SK-N-SH (cell line): ENCODE measurements at regions not wholly inside any gene's neighbourhood (a gene's known extent, or its start where the extent isn't known, plus 50 kb on each side); places are given as distances from the start of the nearest gene placed in this dataset.

Experiments
- CTCF ChIA-PET: fragments of 300-600, 350-600 bp; formaldehyde crosslinking; extraction: SDS; loops from one replicate; lab custom pipeline; 2021; lab: Yijun Ruan, JAX
- POLR2A ChIA-PET: fragments of 350-600 bp; sonication (Branson Sonifier 250); formaldehyde crosslinking; extraction: SDS; loops from one replicate; lab custom pipeline; 2020; ENCODE audit warnings: antibody characterized with exemption, inconsistent platforms; lab: Yijun Ruan, JAX
- DNase-seq: peaks from one replicate; pipeline ENCODE4 v3.0.0; 2012
- H2AFZ ChIP-seq: fragments of 200-600 bp; sonication (generic); 2 replicates; pipeline ENCODE4 v1.8.1; 2016; ENCODE audit warnings: antibody characterized with exemption, mild to moderate bottlenecking, low read depth
- H3F3A ChIP-seq: fragments of 200-600 bp; sonication (generic); replicated peaks from 2 replicates; pipeline ENCODE3; 2016; ENCODE audit warnings: antibody characterized with exemption, mild to moderate bottlenecking; ENCODE audit not compliant: insufficient read depth
- H3K27ac ChIP-seq, 2 experiments: fragments of 200-500 bp in 1 of 2; fragments of 200-600 bp in 1 of 2; sonication (Bioruptor generic) in 1 of 2; sonication (generic), shearing (Covaris generic) in 1 of 2; 2 replicates each; pipeline versions ENCODE4 v1.5.1 to v1.6.1; 2014 to 2016; ENCODE audit warnings: low read depth in 2 of 2, inconsistent platforms in 1 of 2, low read length in 1 of 2, mild to moderate bottlenecking in 1 of 2, mixed read lengths in 1 of 2
- H3K27me3 ChIP-seq: fragments of 200-600 bp; sonication (generic), shearing (Covaris generic); 2 replicates; pipeline ENCODE4 v1.6.1; 2016; ENCODE audit warnings: mixed run types; ENCODE audit not compliant: insufficient read depth
- H3K36me3 ChIP-seq, 2 experiments: fragments of 200-500 bp in 1 of 2; fragments of 200-600 bp in 1 of 2; sonication (Bioruptor generic) in 1 of 2; sonication (generic) in 1 of 2; replicated peaks in 1 of 2; 2 replicates each; pipeline versions ENCODE3 to v1.5.1; 2014 to 2016; ENCODE audit warnings: low read length in 1 of 2, mild to moderate bottlenecking in 1 of 2; ENCODE audit not compliant: insufficient read depth in 2 of 2, control insufficient read depth in 1 of 2
- H3K4me1 ChIP-seq, 2 experiments: fragments of 200-500 bp in 1 of 2; fragments of 200-600 bp in 1 of 2; sonication (Bioruptor generic) in 1 of 2; sonication (generic), shearing (Covaris generic) in 1 of 2; 2 replicates each; pipeline versions ENCODE4 v1.5.1 to v1.6.1; 2014 to 2016; ENCODE audit warnings: low read depth in 1 of 2, low read length in 1 of 2, mixed run types in 1 of 2; ENCODE audit not compliant: insufficient read depth in 2 of 2, control insufficient read depth in 1 of 2
- H3K4me2 ChIP-seq: fragments of 200-600 bp; sonication (generic), shearing (Covaris generic); 2 replicates; pipeline ENCODE4 v1.6.1; 2017; ENCODE audit warnings: mixed run types
- H3K4me3 ChIP-seq, 2 experiments: fragments of 200-500 bp in 1 of 2; fragments of 200-600 bp in 1 of 2; sonication (Bioruptor generic) in 1 of 2; sonication (generic), shearing (Covaris generic) in 1 of 2; 2 replicates each; pipeline versions ENCODE4 v1.5.1 to v1.8.1; 2014 to 2016; ENCODE audit warnings: low read depth in 2 of 2, inconsistent platforms in 1 of 2, low read length in 1 of 2, mild to moderate bottlenecking in 1 of 2, mixed read lengths in 1 of 2, moderate library complexity in 1 of 2
- H3K79me2 ChIP-seq: fragments of 200-600 bp; sonication (generic); 2 replicates; pipeline ENCODE4 v1.8.1; 2017; ENCODE audit warnings: mild to moderate bottlenecking; ENCODE audit not compliant: insufficient read depth
- H3K9ac ChIP-seq: fragments of 200-600 bp; sonication (generic); 2 replicates; pipeline ENCODE4 v1.6.1; 2017; ENCODE audit warnings: mixed run types
- H3K9me2 ChIP-seq: fragments of 200-600 bp; sonication (generic); 2 replicates; pipeline ENCODE4 v1.6.1; 2017; ENCODE audit warnings: mixed run types
- H3K9me3 ChIP-seq: fragments of 200-600 bp; sonication (generic); 2 replicates; pipeline ENCODE4 v1.6.1; 2017; ENCODE audit warnings: mixed run types, mild to moderate bottlenecking, moderate library complexity
- H4K20me1 ChIP-seq: fragments of 200-600 bp; sonication (generic); 2 replicates; pipeline ENCODE4 v1.6.1; 2017; ENCODE audit warnings: mild to moderate bottlenecking, mixed run types; ENCODE audit not compliant: insufficient read depth
- FOSL2 ChIP-seq: IDR thresholded peaks from 2 replicates; pipeline ENCODE4 v1.4.0; 2012; ENCODE audit warnings: low read depth, mild to moderate bottlenecking, moderate library complexity, borderline replicate concordance
- FOXJ3 ChIP-seq: sonication (generic); formaldehyde crosslinking; IDR thresholded peaks from 2 replicates; pipeline ENCODE4 v1.5.1; 2020; ENCODE audit warnings: mild to moderate bottlenecking, missing genetic modification reagents
- GATA2 ChIP-seq: sonication (generic); formaldehyde crosslinking; IDR thresholded peaks from 2 replicates; pipeline ENCODE4 v1.5.0; 2020; ENCODE audit warnings: mild to moderate bottlenecking, missing genetic modification reagents
- MAX ChIP-seq: IDR thresholded peaks from 2 replicates; pipeline ENCODE4 v1.4.0; 2012; ENCODE audit warnings: low read depth
- MXI1 ChIP-seq: IDR thresholded peaks from 2 replicates; pipeline ENCODE4 v1.6.1; 2012; ENCODE audit warnings: mild to moderate bottlenecking, low read depth, low read length, improper control_type of control experiment
- NFIC ChIP-seq: IDR thresholded peaks from 2 replicates; pipeline ENCODE4 v1.4.0; 2012; ENCODE audit warnings: borderline replicate concordance
- NRF1 ChIP-seq: IDR thresholded peaks from 2 replicates; pipeline ENCODE4 v1.6.1; 2012; ENCODE audit warnings: low read depth, mild to moderate bottlenecking, low read length
- RFX5 ChIP-seq: IDR thresholded peaks from 2 replicates; pipeline ENCODE4 v1.6.1; 2012; ENCODE audit warnings: mild to moderate bottlenecking, improper control_type of control experiment, low read length
- SIN3A ChIP-seq: IDR thresholded peaks from 2 replicates; pipeline ENCODE4 v1.6.1; 2012; ENCODE audit warnings: low read depth, mild to moderate bottlenecking, low read length, moderate library complexity, borderline replicate concordance
- SMC3 ChIP-seq: IDR thresholded peaks from 2 replicates; pipeline ENCODE4 v1.6.1; 2012; ENCODE audit warnings: low read depth, low read length, improper control_type of control experiment
- TAF1 ChIP-seq: IDR thresholded peaks from 2 replicates; pipeline ENCODE4 v1.6.1; 2012; ENCODE audit warnings: low read depth, mild to moderate bottlenecking, low read length, moderate library complexity, borderline replicate concordance
- TCF12 ChIP-seq: IDR thresholded peaks from 2 replicates; pipeline ENCODE4 v1.4.0; 2012
- TEAD4 ChIP-seq: IDR thresholded peaks from 2 replicates; pipeline ENCODE4 v1.4.0; 2012; ENCODE audit warnings: mild to moderate bottlenecking, borderline replicate concordance; ENCODE audit not compliant: insufficient read depth
- YY1 ChIP-seq: IDR thresholded peaks from 2 replicates; pipeline ENCODE4 v1.4.0; 2012; ENCODE audit warnings: low read depth, mild to moderate bottlenecking
- WGBS: methylation state at CpG from one replicate; pipeline ENCODE4 v1.1.6; 2017; ENCODE audit warnings: low lambda C conversion rate; 5-methylcytosine and 5-hydroxymethylcytosine counted together
- TF ChIP-seq, protein P1 (sequence below): fragments of 150-350 bp; IDR thresholded peaks from 2 replicates; pipeline ENCODE4 v1.6.1; 2017; ENCODE audit warnings: antibody characterized with exemption, low read length, low read depth, borderline replicate concordance

DNA sequence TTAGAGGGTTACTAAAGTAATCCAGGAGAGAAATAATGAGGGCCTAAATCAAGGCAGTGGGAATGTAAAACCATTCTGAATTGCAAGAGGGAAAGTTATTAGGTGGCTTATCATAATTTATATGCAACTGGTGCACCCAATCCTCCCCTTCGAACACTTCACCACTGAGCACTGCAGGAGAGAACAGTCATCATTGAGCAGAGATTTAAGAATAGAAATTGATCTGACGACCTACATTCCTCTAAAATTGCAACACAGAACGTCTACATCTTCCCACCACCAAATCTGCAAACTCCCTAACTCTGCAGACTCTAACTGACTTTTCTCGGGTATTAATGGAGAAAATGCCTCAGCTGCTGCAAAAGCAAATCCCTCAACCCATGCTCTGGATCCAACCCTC lies 138.5 kb upstream of the CDH20 start:
- no peak for TF ChIP-seq SMC3
- TF ChIP-seq, all 33 proteins: peak for 0
- no peaks in the 10 kb centered on the region for H3K27me3 ChIP-seq
- H2AFZ ChIP-seq = no peak overlapping the region
- DNase-seq = no peak
- no peaks in the 10 kb centered on the region for H3K36me3 ChIP-seq
- CTCF ChIA-PET = no interaction called here
- H3K79me2 ChIP-seq = no peaks in the 10 kb centered on the region
- no peaks in the 10 kb centered on the region for H3K9me2 ChIP-seq
- no peaks in the 10 kb centered on the region for H3F3A ChIP-seq
- H3K4me3 ChIP-seq = no peak overlapping the region
- 37% methylated on average over 4 of the region's 4 CpGs for WGBS
- POLR2A ChIA-PET = no interaction called here
- H3K4me1 ChIP-seq = peaks cover 0 to 6% of the 10 kb centered on the region in 2 experiments; a peak in 2 of 4 replicates
- no peaks in the 10 kb centered on the region for H4K20me1 ChIP-seq
- no peak overlapping the region for H3K27ac ChIP-seq
- H3K9ac ChIP-seq = no peak overlapping the region
- no peak overlapping the region for H3K4me2 ChIP-seq
- no peaks in the 10 kb centered on the region for H3K9me3 ChIP-seq

DNA sequence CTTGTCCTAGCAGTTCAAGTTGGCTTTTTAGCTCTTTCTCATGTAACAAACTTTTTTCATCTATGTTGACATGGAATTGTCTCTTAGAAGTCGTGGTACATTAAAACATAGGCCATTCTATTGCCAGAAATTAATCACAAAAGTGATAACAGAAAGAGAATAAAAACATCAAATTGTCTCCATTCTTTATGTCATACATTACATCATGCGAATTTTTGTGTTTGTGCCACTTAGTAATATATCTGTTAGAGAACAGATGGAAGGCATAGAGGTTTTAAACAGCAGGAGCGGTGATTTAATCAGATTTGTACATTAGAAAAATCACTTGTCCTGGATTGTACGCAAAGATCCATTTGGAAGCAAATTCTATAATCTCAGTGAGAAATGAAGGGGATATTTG lies 136.5 kb upstream of the CDH20 start:
- DNase-seq = no peak
- TF ChIP-seq YY1 (no peak), TEAD4 (no peak), FOSL2 (no peak), FOXJ3 (no peak), GATA2 (CRISPR knock-in tag) (no peak), NRF1 (no peak), TCF12 (no peak), MXI1 (no peak), RFX5 (no peak), SIN3A (no peak), TAF1 (no peak), NFIC (no peak), MAX (no peak)
- TF ChIP-seq, protein P1, sequence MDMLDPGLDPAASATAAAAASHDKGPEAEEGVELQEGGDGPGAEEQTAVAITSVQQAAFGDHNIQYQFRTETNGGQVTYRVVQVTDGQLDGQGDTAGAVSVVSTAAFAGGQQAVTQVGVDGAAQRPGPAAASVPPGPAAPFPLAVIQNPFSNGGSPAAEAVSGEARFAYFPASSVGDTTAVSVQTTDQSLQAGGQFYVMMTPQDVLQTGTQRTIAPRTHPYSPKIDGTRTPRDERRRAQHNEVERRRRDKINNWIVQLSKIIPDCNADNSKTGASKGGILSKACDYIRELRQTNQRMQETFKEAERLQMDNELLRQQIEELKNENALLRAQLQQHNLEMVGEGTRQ = no peak
- Histone ChIP-seq H3K79me2 (no peaks in the 10 kb centered on the region), H3K36me3 (no peaks in the 10 kb centered on the region), H3K4me3 (no peak overlapping the region), H2AFZ (no peak overlapping the region), H3K4me1 (0 out of 4 replicates have a peak, but pooled peaks cover 0 to 6% of the 10 kb centered on the region in 2 experiments), H3K27me3 (no peaks in the 10 kb centered on the region), H3K27ac (no peak overlapping the region), H3K9me2 (no peaks in the 10 kb centered on the region), H4K20me1 (no peaks in the 10 kb centered on the region), H3F3A (no peaks in the 10 kb centered on the region), H3K4me2 (no peak overlapping the region), H3K9me3 (no peaks in the 10 kb centered on the region), H3K9ac (no peak overlapping the region)
- WGBS = 38% methylated on average over 4 of the region's 4 CpGs
- CTCF ChIA-PET = interaction anchor here (1.4 kb wide), 1 partner anchor 14 kb away, joined by 4 read pairs; no protein-coding TSS in a partner anchor
- POLR2A ChIA-PET = no interaction called here
